HG03280 (cell line): ENCODE measurements at regions not wholly inside any gene's neighbourhood (a gene's known extent, or its start where the extent isn't known, plus 50 kb on each side); places are given as distances from the start of the nearest gene placed in this dataset.

Experiments used
- ATAC-seq: cut with Tn5 transposase; IDR thresholded peaks from one replicate; pipeline ENCODE4 v1.9.1; 2021; ENCODE audit warnings: mild to moderate bottlenecking, moderate library complexity; ENCODE audit not compliant: unreplicated experiment

GRCh38 chr1:218850367-218850766, 323.3 kb upstream of the LYPLAL1 start:
- ATAC-seq = no peak

GRCh38 chr1:218851586-218851985, 322.1 kb upstream of the LYPLAL1 start:
- no peak for ATAC-seq

- ATAC-seq = no peak
Measured at GRCh38 chr1:218852527-218852926, 321.2 kb upstream of the LYPLAL1 start.

- ATAC-seq = no peak
Measured at GRCh38 chr1:218863987-218864386, 309.7 kb upstream of the LYPLAL1 start.

GRCh38 chr1:218865591-218865990, 308.1 kb upstream of the LYPLAL1 start:
- no peak for ATAC-seq

GRCh38 chr1:218866507-218866906, 307.2 kb upstream of the LYPLAL1 start:
- no peak for ATAC-seq

- no peak for ATAC-seq
Measured at GRCh38 chr1:218867066-218867465, 306.6 kb upstream of the LYPLAL1 start.

GRCh38 chr1:218867941-218868626, 305.6 kb upstream of the LYPLAL1 start:
- no peak for ATAC-seq

GRCh38 chr1:218869276-218869675, 304.4 kb upstream of the LYPLAL1 start:
- ATAC-seq = no peak

- no peak for ATAC-seq
Measured at GRCh38 chr1:218872026-218872425, 301.7 kb upstream of the LYPLAL1 start.

GRCh38 chr1:218872928-218873327, 300.8 kb upstream of the LYPLAL1 start:
- ATAC-seq = no peak

- no peak for ATAC-seq
Measured at GRCh38 chr1:218874313-218874712, 299.4 kb upstream of the LYPLAL1 start.

GRCh38 chr1:218874801-218875400, 298.8 kb upstream of the LYPLAL1 start:
- no peak for ATAC-seq

- ATAC-seq = no peak
Measured at GRCh38 chr1:218878369-218878768, 295.3 kb upstream of the LYPLAL1 start.

- no peak for ATAC-seq
Measured at GRCh38 chr1:218880484-218881060, 293.1 kb upstream of the LYPLAL1 start.

- no peak for ATAC-seq
Measured at GRCh38 chr1:218882454-218882853, 291.2 kb upstream of the LYPLAL1 start.

- ATAC-seq = no peak
Measured at GRCh38 chr1:218886101-218886871, 287.4 kb upstream of the LYPLAL1 start.

- ATAC-seq = no peak
Measured at GRCh38 chr1:218887141-218887925, 286.3 kb upstream of the LYPLAL1 start.

GRCh38 chr1:218890451-218890850, 283.2 kb upstream of the LYPLAL1 start:
- ATAC-seq = no peak

- no peak for ATAC-seq
Measured at GRCh38 chr1:218891577-218891976, 282.1 kb upstream of the LYPLAL1 start.

- no peak for ATAC-seq
Measured at GRCh38 chr1:218895064-218895587, 278.6 kb upstream of the LYPLAL1 start.
